HCT116 (cell line): ENCODE measurements at regions not wholly inside any gene's neighbourhood (a gene's known extent, or its start where the extent isn't known, plus 50 kb on each side); places are given as distances from the start of the nearest gene placed in this dataset.

Source experiments
- ATAC-seq: fragments of 200-7000 bp; cut with Tn5 transposase; 2 replicates; pipeline ENCODE4 v1.9.1; 2020; ENCODE audit warnings: mild to moderate bottlenecking, moderate library complexity
- BruUV-seq: library from RNA; stranded (reverse); fragments of 400-500 nt; replicated peaks from 2 replicates; lab custom pipeline; 2021; lab: Mats Ljungman, UMichigan
- CTCF ChIA-PET: fragments of 300-600 bp; sonication (Branson Sonifier 250); formaldehyde crosslinking; loops from one replicate; lab custom pipeline; 2021; ENCODE audit warnings: antibody characterized with exemption; lab: Charles Lee
- POLR2A ChIA-PET: fragments of 300-600, 350-600 bp; sonication (Branson Sonifier 250); formaldehyde crosslinking; loops from one replicate; lab custom pipeline; 2021; ENCODE audit warnings: antibody characterized with exemption; lab: Charles Lee
- RAD21 ChIA-PET, 2 experiments: fragments of 300-600 bp; sonication (Branson Sonifier 250); formaldehyde crosslinking; loops; one replicate each; lab custom pipeline; 2023; ENCODE audit warnings: low total read pairs in 2 of 2; ENCODE audit not compliant: uncharacterized antibody in 2 of 2, unreplicated experiment in 2 of 2, low non-redundant PET in 1 of 2; lab: Charles Lee
- DNase-seq: peaks from one replicate; pipeline ENCODE4 v3.0.0-alpha.2; 2010; ENCODE audit warnings: low read depth, low spot score
- H2AFZ ChIP-seq: fragments of 200-600 bp; shearing (Covaris generic), sonication (generic); 2 replicates; pipeline ENCODE4 v1.6.1; 2017; ENCODE audit warnings: low read depth, mixed run types, mixed read lengths, antibody characterized with exemption, low read length; ENCODE audit not compliant: poor library complexity, severe bottlenecking
- H3K27ac ChIP-seq: 2 replicates; pipeline ENCODE4 v1.5.1; 2012; ENCODE audit warnings: low read depth, low read length
- H3K27me3 ChIP-seq: fragments of 200-600 bp; sonication (generic); 2 replicates; pipeline ENCODE4 v1.6.1; 2016; ENCODE audit warnings: mixed run types, low read length, mixed read lengths; ENCODE audit not compliant: insufficient read depth
- H3K36me3 ChIP-seq, 2 experiments: fragments of 200-500 bp in 1 of 2; fragments of 200-600 bp in 1 of 2; sonication (Bioruptor generic) in 1 of 2; sonication (generic) in 1 of 2; 2 replicates each; pipeline versions ENCODE4 v1.5.1 to v1.6.1; 2014 to 2016; ENCODE audit warnings: low read length in 2 of 2, inconsistent platforms in 1 of 2, mixed read lengths in 1 of 2, mixed run types in 1 of 2; ENCODE audit not compliant: insufficient read depth in 2 of 2, control insufficient read depth in 1 of 2
- H3K4me1 ChIP-seq, 2 experiments: fragments of 200-600 bp in 1 of 2; sonication (generic) in 1 of 2; 2 replicates each; pipeline versions ENCODE4 v1.5.1 to v1.6.1; 2012 to 2017; ENCODE audit warnings: low read length in 2 of 2, inconsistent platforms in 1 of 2, mild to moderate bottlenecking in 1 of 2, mixed read lengths in 1 of 2, mixed run types in 1 of 2, moderate library complexity in 1 of 2; ENCODE audit not compliant: insufficient read depth in 2 of 2, control insufficient read depth in 1 of 2
- H3K4me2 ChIP-seq: fragments of 200-600 bp; sonication (generic); 2 replicates; pipeline ENCODE4 v1.6.1; 2017; ENCODE audit warnings: mixed run types, low read length, mixed read lengths
- H3K4me3 ChIP-seq, 2 experiments: fragments of 200-600 bp in 1 of 2; sonication (generic) in 1 of 2; replicated peaks in 1 of 2; 2 replicates each; pipeline ENCODE4 v1.5.1; 2011 to 2016; ENCODE audit warnings: low read length in 2 of 2, control low read depth in 1 of 2, low read depth in 1 of 2, mild to moderate bottlenecking in 1 of 2, mixed read lengths in 1 of 2, mixed run types in 1 of 2
- H3K79me2 ChIP-seq: fragments of 200-600 bp; sonication (generic); 2 replicates; pipeline ENCODE4 v1.6.1; 2017; ENCODE audit warnings: mild to moderate bottlenecking, mixed run types, low read length, moderate library complexity, mixed read lengths; ENCODE audit not compliant: insufficient read depth
- H3K9ac ChIP-seq: fragments of 200-600 bp; sonication (generic); 2 replicates; pipeline ENCODE4 v1.6.1; 2016; ENCODE audit warnings: low read length, mixed read lengths
- H3K9me2 ChIP-seq: fragments of 200-600 bp; sonication (generic), shearing (Covaris generic); 2 replicates; pipeline ENCODE4 v1.6.1; 2017; ENCODE audit warnings: mixed run types, mild to moderate bottlenecking, moderate library complexity; ENCODE audit not compliant: insufficient read depth
- H3K9me3 ChIP-seq, 2 experiments: fragments of 200-500 bp in 1 of 2; fragments of 200-600 bp in 1 of 2; sonication (Bioruptor generic) in 1 of 2; sonication (generic) in 1 of 2; 2 replicates each; pipeline ENCODE4 v1.6.1; 2014 to 2017; ENCODE audit warnings: low read length in 2 of 2, mixed read lengths in 2 of 2, inconsistent platforms in 1 of 2, low read depth in 1 of 2, mild to moderate bottlenecking in 1 of 2, mixed run types in 1 of 2, moderate library complexity in 1 of 2; ENCODE audit not compliant: control insufficient read depth in 1 of 2, insufficient read depth in 1 of 2
- H4K20me1 ChIP-seq: fragments of 200-600 bp; sonication (generic), shearing (Covaris generic); 2 replicates; pipeline ENCODE4 v1.6.1; 2017; ENCODE audit warnings: mixed run types, mild to moderate bottlenecking, moderate library complexity; ENCODE audit not compliant: insufficient read depth
- EZH2 ChIP-seq: fragments of 200-600 bp; sonication (generic); IDR thresholded peaks from 2 replicates; pipeline ENCODE4 v1.6.1; 2017; ENCODE audit warnings: antibody characterized with exemption, mixed run types
- JUND ChIP-seq: IDR thresholded peaks from 2 replicates; pipeline ENCODE4 v1.6.1; 2012
- POLR2AphosphoS5 ChIP-seq: IDR thresholded peaks from 2 replicates; pipeline ENCODE4 v1.6.1; 2011; ENCODE audit warnings: mild to moderate bottlenecking, low read depth, low read length, moderate library complexity
- REST ChIP-seq: IDR thresholded peaks from 2 replicates; pipeline ENCODE4 v1.6.1; 2012; ENCODE audit warnings: low read depth
- YY1 ChIP-seq: IDR thresholded peaks from 2 replicates; pipeline ENCODE4 v1.6.1; 2011; ENCODE audit warnings: low read length, low read depth, moderate library complexity, mild to moderate bottlenecking; ENCODE audit not compliant: insufficient replicate concordance; ENCODE audit errors: extremely low read depth
- intact Hi-C: fragments of 100-400 bp; cut with micrococcal nuclease; formaldehyde crosslinking; loops from 2 replicates; pipeline ENCODE4 v1.10.0; 2022
- TF ChIP-seq, protein P1 (sequence below): IDR thresholded peaks from 2 replicates; pipeline ENCODE4 v1.6.1; 2012

DNA sequence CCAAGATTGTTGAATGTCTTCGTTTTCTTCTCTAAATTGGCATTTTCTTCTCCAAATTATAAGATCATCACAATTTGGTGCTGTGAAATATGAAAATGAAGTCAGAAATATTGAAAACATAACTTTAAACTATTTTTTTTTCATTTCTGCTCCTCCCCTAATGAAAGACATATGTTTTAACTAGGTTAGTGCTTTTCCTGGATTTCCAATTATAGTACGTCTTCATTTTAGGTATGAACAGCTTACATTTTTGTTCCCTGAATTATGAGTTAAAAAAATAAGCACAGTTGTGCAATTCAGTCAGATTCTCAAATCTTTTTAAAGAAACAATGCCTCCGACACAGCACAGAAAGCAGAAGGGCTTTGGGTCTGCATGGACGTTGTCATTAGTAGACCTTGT, 83.5 kb upstream of the CFAP20DC start:
- ATAC-seq (no peak), DNase-seq (no peak)
- Histone ChIP-seq H4K20me1 (no peaks in the 10 kb centered on the region), H3K27me3 (no peaks in the 10 kb centered on the region), H3K9me3 (no peaks in the 10 kb centered on the region), H3K79me2 (no peaks in the 10 kb centered on the region), H3K9me2 (no peaks in the 10 kb centered on the region), H3K4me3 (no peak overlapping the region), H3K4me2 (no peak overlapping the region), H3K27ac (no peak overlapping the region), H2AFZ (no peak overlapping the region), H3K4me1 (no peaks in the 10 kb centered on the region), H3K9ac (no peak overlapping the region), H3K36me3 (no peaks in the 10 kb centered on the region)
- RAD21 ChIA-PET = interaction anchor here in 1 of 2 experiments (0.7 kb wide), 1 partner anchor 8 kb away, joined by 3 read pairs; no protein-coding TSS in a partner anchor
- no TSS peak for BruUV-seq
- TF ChIP-seq POLR2AphosphoS5 = no peak
- TF ChIP-seq EZH2 = no peak
- TF ChIP-seq, protein P1, sequence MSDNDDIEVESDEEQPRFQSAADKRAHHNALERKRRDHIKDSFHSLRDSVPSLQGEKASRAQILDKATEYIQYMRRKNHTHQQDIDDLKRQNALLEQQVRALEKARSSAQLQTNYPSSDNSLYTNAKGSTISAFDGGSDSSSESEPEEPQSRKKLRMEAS = no peak
- TF ChIP-seq YY1 = no peak
- TF ChIP-seq JUND = no peak
- POLR2A ChIA-PET = no interaction called here
- CTCF ChIA-PET = no interaction called here
- intact Hi-C loops = no loop called here

GRCh38 chr3:59131016-59131766, 81.4 kb upstream of the CFAP20DC start:
- TF ChIP-seq, protein P1 = no peak
- TF ChIP-seq REST = no peak
- H2AFZ ChIP-seq = no peak overlapping the region
- no peak for DNase-seq
- H3K27ac ChIP-seq = no peak overlapping the region
- POLR2A ChIA-PET = no interaction called here
- no peak overlapping the region for H3K4me2 ChIP-seq
- H4K20me1 ChIP-seq = no peaks in the 10 kb centered on the region
- no peaks in the 10 kb centered on the region for H3K9me2 ChIP-seq
- H3K79me2 ChIP-seq = no peaks in the 10 kb centered on the region
- no peaks in the 10 kb centered on the region for H3K9me3 ChIP-seq
- H3K4me3 ChIP-seq = no peak overlapping the region
- H3K9ac ChIP-seq = no peak overlapping the region
- no peaks in the 10 kb centered on the region for H3K4me1 ChIP-seq
- ATAC-seq = no peak
- no peaks in the 10 kb centered on the region for H3K36me3 ChIP-seq
- RAD21 ChIA-PET = no interaction called here
- intact Hi-C loops = no loop called here
- no peaks in the 10 kb centered on the region for H3K27me3 ChIP-seq
- BruUV-seq = no TSS peak
- CTCF ChIA-PET = no interaction called here
